Trophoblast cell (in vitro differentiated cells and primary cell): ENCODE measurements at regions not wholly inside any gene's neighbourhood (a gene's known extent, or its start where the extent isn't known, plus 50 kb on each side); places are given as distances from the start of the nearest gene placed in this dataset.

Experiments used
- DNase-seq, 2 donors: peaks; one replicate each; pipeline ENCODE4 v3.0.0-alpha.2; 2016
- H2AFZ ChIP-seq: 2 replicates; pipeline ENCODE4 v1.6.1; 2013; ENCODE audit warnings: low read length, moderate library complexity, mild to moderate bottlenecking; ENCODE audit not compliant: insufficient read depth, poor library complexity
- H2AK5ac ChIP-seq: 2 replicates; pipeline ENCODE4 v1.6.1; 2013; ENCODE audit warnings: mild to moderate bottlenecking, low read length
- H2BK120ac ChIP-seq: 2 replicates; pipeline ENCODE4 v1.6.1; 2013; ENCODE audit warnings: low read length, mild to moderate bottlenecking, moderate library complexity; ENCODE audit not compliant: insufficient read depth, poor library complexity
- H2BK12ac ChIP-seq: 2 replicates; pipeline ENCODE4 v1.6.1; 2013; ENCODE audit warnings: mild to moderate bottlenecking, low read length, moderate library complexity
- H2BK5ac ChIP-seq: 2 replicates; pipeline ENCODE4 v1.6.1; 2013; ENCODE audit warnings: low read length, low read depth, moderate library complexity, mild to moderate bottlenecking; ENCODE audit not compliant: poor library complexity
- H3K14ac ChIP-seq: 2 replicates; pipeline ENCODE4 v1.6.1; 2013; ENCODE audit warnings: mild to moderate bottlenecking, low read length
- H3K18ac ChIP-seq: 2 replicates; pipeline ENCODE4 v1.6.1; 2013; ENCODE audit warnings: mild to moderate bottlenecking, low read length
- H3K23ac ChIP-seq: 2 replicates; pipeline ENCODE4 v1.6.1; 2013; ENCODE audit warnings: low read length
- H3K27ac ChIP-seq: 2 replicates; pipeline ENCODE4 v1.5.1; 2013; ENCODE audit warnings: low read depth, mild to moderate bottlenecking, inconsistent platforms, low read length, moderate library complexity
- H3K27me3 ChIP-seq: 2 replicates; pipeline ENCODE4 v1.6.1; 2013; ENCODE audit warnings: inconsistent platforms, mild to moderate bottlenecking, low read length, moderate library complexity; ENCODE audit not compliant: insufficient read depth
- H3K36me3 ChIP-seq, 2 experiments: 1 replicate in 1 of 2; 2 replicates in 1 of 2; pipeline ENCODE4 v1.6.1; 2013; ENCODE audit warnings: low read length in 2 of 2, mild to moderate bottlenecking in 2 of 2, moderate library complexity in 1 of 2; ENCODE audit not compliant: insufficient read depth in 2 of 2, control insufficient read depth in 1 of 2
- H3K4ac ChIP-seq: 2 replicates; pipeline ENCODE4 v1.6.1; 2013; ENCODE audit warnings: low read depth, mild to moderate bottlenecking, low read length, moderate library complexity
- H3K4me1 ChIP-seq, 2 experiments: 1 replicate in 1 of 2; 2 replicates in 1 of 2; pipeline ENCODE4 v1.6.1; 2013; ENCODE audit warnings: low read length in 2 of 2, mild to moderate bottlenecking in 2 of 2, moderate library complexity in 1 of 2; ENCODE audit not compliant: insufficient read depth in 2 of 2, control insufficient read depth in 1 of 2
- H3K4me2 ChIP-seq: 2 replicates; pipeline ENCODE4 v1.6.1; 2013; ENCODE audit warnings: inconsistent platforms, mild to moderate bottlenecking, low read length, moderate library complexity
- H3K4me3 ChIP-seq: 2 replicates; pipeline ENCODE4 v1.5.1; 2013; ENCODE audit warnings: mild to moderate bottlenecking, low read depth, low read length, inconsistent platforms
- H3K79me1 ChIP-seq: one replicate; pipeline ENCODE4 v1.6.1; 2013; ENCODE audit warnings: low read length
- H3K79me2 ChIP-seq: 2 replicates; pipeline ENCODE4 v1.6.1; 2013; ENCODE audit warnings: low read length, mild to moderate bottlenecking; ENCODE audit not compliant: control insufficient read depth, insufficient read depth, poor library complexity
- H3K9ac ChIP-seq: 2 replicates; pipeline ENCODE4 v1.6.1; 2013; ENCODE audit warnings: mild to moderate bottlenecking, low read length
- H3K9me3 ChIP-seq: 2 replicates; pipeline ENCODE4 v1.6.1; 2013; ENCODE audit warnings: low read depth, mild to moderate bottlenecking, control low read depth, inconsistent platforms, low read length; ENCODE audit not compliant: insufficient read depth
- H4K12ac ChIP-seq: 2 replicates; pipeline ENCODE4 v1.6.1; 2013; ENCODE audit warnings: low read depth, mild to moderate bottlenecking, low read length, moderate library complexity
- H4K8ac ChIP-seq: 2 replicates; pipeline ENCODE4 v1.6.1; 2013; ENCODE audit warnings: low read depth, mild to moderate bottlenecking, low read length, moderate library complexity
- H4K91ac ChIP-seq: one replicate; pipeline ENCODE4 v1.6.1; 2013; ENCODE audit warnings: low read depth, mild to moderate bottlenecking, low read length, moderate library complexity
- WGBS: extraction: QIAGEN DNeasy Blood & Tissue Kit; methylation state at CpG from one replicate; pipeline ENCODE4 v1.1.7; 2013; ENCODE audit warnings: missing lambda C conversion rate; ENCODE audit not compliant: insufficient read length, insufficient coverage; ENCODE audit errors: extremely low coverage; 5-methylcytosine and 5-hydroxymethylcytosine counted together

DNA sequence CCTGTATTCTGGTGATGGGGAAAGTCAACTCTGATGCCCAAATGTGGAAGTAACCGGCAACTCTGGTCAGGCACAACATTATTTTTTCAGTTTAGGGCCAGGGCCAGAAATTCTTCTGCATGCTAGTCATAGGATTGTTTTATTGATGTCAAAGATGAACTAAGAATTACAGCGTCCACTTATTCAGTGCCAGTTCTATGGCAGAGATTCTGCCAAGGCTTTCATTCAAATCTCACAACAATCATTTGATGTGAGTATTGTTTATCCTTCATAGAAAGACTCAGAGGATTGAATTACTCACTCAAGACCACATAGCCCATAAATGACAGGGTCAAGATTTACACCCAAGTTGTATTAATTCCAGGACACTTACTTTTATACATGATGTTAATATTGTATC is 87.7 kb downstream of the TMPRSS5 start:
- H4K8ac ChIP-seq, result no peak overlapping the region
- H3K9ac ChIP-seq, result no peak overlapping the region
- no peak overlapping the region for H3K4me3 ChIP-seq
- no peak overlapping the region for H3K14ac ChIP-seq
- H3K27me3 ChIP-seq, result no peaks in the 10 kb centered on the region
- H2BK12ac ChIP-seq, result no peak overlapping the region
- no peak overlapping the region for H2AFZ ChIP-seq
- H3K4me2 ChIP-seq, result no peak overlapping the region
- H3K27ac ChIP-seq, result no peak overlapping the region
- no peaks in the 10 kb centered on the region for H3K79me1 ChIP-seq
- H3K23ac ChIP-seq, result no peak overlapping the region
- H3K4ac ChIP-seq, result no peak overlapping the region
- no peaks in the 10 kb centered on the region for H3K9me3 ChIP-seq
- no CpG with 5 or more reads among the region's 2 CpGs for WGBS
- no peak overlapping the region for H4K91ac ChIP-seq
- H2BK5ac ChIP-seq, result no peak overlapping the region
- no peak overlapping the region for H2AK5ac ChIP-seq
- H3K4me1 ChIP-seq, result no peaks in the 10 kb centered on the region
- H3K79me2 ChIP-seq, result no peaks in the 10 kb centered on the region
- H2BK120ac ChIP-seq, result no peak overlapping the region
- H3K36me3 ChIP-seq, result no peaks in the 10 kb centered on the region
- H3K18ac ChIP-seq, result no peak overlapping the region
- DNase-seq, result no peak
- no peak overlapping the region for H4K12ac ChIP-seq

DNA sequence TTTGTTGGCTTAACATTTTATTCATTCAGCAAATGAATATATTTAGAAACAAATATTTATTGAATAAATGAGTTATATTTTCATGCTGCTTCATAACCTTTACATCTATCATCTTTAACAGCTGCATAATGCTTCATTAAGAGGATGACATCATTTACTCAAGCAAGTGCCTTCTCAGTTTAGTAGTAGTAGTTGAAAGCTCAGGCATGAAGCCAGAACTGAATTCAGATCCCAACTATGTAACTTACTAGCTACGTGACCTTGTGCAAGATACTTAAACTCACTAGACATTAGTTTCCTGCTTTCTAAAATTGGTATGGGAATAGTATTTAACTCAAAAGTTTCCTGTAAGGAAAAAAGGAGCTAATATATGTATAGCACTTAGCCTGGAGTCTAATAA is 90.3 kb downstream of the TMPRSS5 start:
- Histone ChIP-seq H3K4me3 (no peak overlapping the region), H3K36me3 (no peaks in the 10 kb centered on the region), H4K91ac (no peak overlapping the region), H3K9me3 (no peaks in the 10 kb centered on the region), H3K27ac (no peak overlapping the region), H4K8ac (no peak overlapping the region), H3K4me1 (no peaks in the 10 kb centered on the region), H3K4ac (no peak overlapping the region), H2BK5ac (no peak overlapping the region), H3K4me2 (no peak overlapping the region), H3K79me1 (no peaks in the 10 kb centered on the region), H2BK12ac (no peak overlapping the region), H2AFZ (no peak overlapping the region), H3K27me3 (no peaks in the 10 kb centered on the region), H2BK120ac (no peak overlapping the region), H3K9ac (no peak overlapping the region), H3K14ac (no peak overlapping the region), H3K79me2 (no peaks in the 10 kb centered on the region), H2AK5ac (no peak overlapping the region), H3K18ac (no peak overlapping the region), H3K23ac (no peak overlapping the region), H4K12ac (no peak overlapping the region)
- DNase-seq, result no peak
- WGBS, result no CpG with 5 or more reads among the region's 1 CpG

DNA sequence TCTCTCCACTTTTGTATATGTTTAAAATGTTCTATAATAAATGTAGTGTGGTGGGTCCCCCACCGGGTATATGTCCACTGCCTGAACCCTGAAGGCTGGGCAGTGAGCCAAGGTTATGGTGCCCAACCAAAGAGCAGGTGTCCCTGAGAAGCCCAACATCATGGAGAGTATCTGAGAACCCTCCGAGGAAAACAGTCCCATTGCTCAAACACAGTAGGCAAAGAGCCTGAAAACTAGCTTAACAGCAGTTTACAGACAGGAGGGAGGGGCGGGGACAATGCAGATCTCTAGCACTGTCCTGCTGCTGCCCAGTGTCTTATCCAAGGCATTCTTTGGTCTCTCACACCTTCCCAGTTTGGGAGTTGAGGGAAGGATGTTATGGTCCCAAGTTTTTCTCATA is 91.0 kb downstream of the TMPRSS5 start:
- no peak overlapping the region for H2AFZ ChIP-seq
- H3K27ac ChIP-seq, result no peak overlapping the region
- H3K79me2 ChIP-seq, result no peaks in the 10 kb centered on the region
- H3K4ac ChIP-seq, result no peak overlapping the region
- H3K4me3 ChIP-seq, result no peak overlapping the region
- no peaks in the 10 kb centered on the region for H3K4me1 ChIP-seq
- no peaks in the 10 kb centered on the region for H3K36me3 ChIP-seq
- no peak overlapping the region for H3K18ac ChIP-seq
- no CpG with 5 or more reads among the region's 3 CpGs for WGBS
- H3K23ac ChIP-seq, result no peak overlapping the region
- no peak overlapping the region for H3K4me2 ChIP-seq
- H4K12ac ChIP-seq, result no peak overlapping the region
- no peak overlapping the region for H4K91ac ChIP-seq
- H2AK5ac ChIP-seq, result no peak overlapping the region
- no peak overlapping the region for H2BK5ac ChIP-seq
- H3K27me3 ChIP-seq, result no peaks in the 10 kb centered on the region
- no peak overlapping the region for H3K9ac ChIP-seq
- no peaks in the 10 kb centered on the region for H3K9me3 ChIP-seq
- no peak overlapping the region for H4K8ac ChIP-seq
- H3K14ac ChIP-seq, result no peak overlapping the region
- no peak overlapping the region for H2BK12ac ChIP-seq
- H3K79me1 ChIP-seq, result no peaks in the 10 kb centered on the region
- no peak for DNase-seq
- no peak overlapping the region for H2BK120ac ChIP-seq

DNA sequence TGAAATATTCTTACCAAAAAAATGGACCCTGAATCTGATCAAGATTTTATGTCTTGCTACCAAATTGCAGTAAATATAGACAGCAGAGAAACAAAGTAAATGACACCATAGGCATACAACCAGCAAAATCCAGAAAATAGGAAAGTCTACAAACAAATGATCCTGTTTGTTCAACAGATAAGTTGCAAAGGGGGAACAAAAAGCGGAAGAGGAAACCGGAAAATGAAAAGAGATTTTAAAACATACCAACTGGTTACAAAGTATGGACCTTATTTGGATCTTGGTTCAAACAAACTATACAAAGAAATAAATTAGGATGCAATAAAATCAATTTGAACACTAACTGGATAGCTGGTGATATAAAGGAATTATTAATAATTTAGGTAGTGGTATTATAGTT is 92.0 kb downstream of the TMPRSS5 start:
- H3K14ac ChIP-seq, result no peak overlapping the region
- no peaks in the 10 kb centered on the region for H3K36me3 ChIP-seq
- no peak overlapping the region for H3K18ac ChIP-seq
- H4K8ac ChIP-seq, result no peak overlapping the region
- H2BK120ac ChIP-seq, result no peak overlapping the region
- no peaks in the 10 kb centered on the region for H3K79me1 ChIP-seq
- no peaks in the 10 kb centered on the region for H3K79me2 ChIP-seq
- no peak overlapping the region for H3K4me3 ChIP-seq
- DNase-seq, result no peak
- H3K4ac ChIP-seq, result no peak overlapping the region
- H2AFZ ChIP-seq, result no peak overlapping the region
- WGBS, result no CpG with 5 or more reads among the region's 2 CpGs
- no peaks in the 10 kb centered on the region for H3K4me1 ChIP-seq
- H2BK12ac ChIP-seq, result no peak overlapping the region
- H3K27ac ChIP-seq, result no peak overlapping the region
- no peak overlapping the region for H4K12ac ChIP-seq
- no peak overlapping the region for H3K23ac ChIP-seq
- H3K9me3 ChIP-seq, result no peaks in the 10 kb centered on the region
- H3K27me3 ChIP-seq, result no peaks in the 10 kb centered on the region
- H2BK5ac ChIP-seq, result no peak overlapping the region
- H3K9ac ChIP-seq, result no peak overlapping the region
- no peak overlapping the region for H3K4me2 ChIP-seq
- H4K91ac ChIP-seq, result no peak overlapping the region
- no peak overlapping the region for H2AK5ac ChIP-seq
